HG02798 (cell line): ENCODE measurements at regions not wholly inside any gene's neighbourhood (a gene's known extent, or its start where the extent isn't known, plus 50 kb on each side); places are given as distances from the start of the nearest gene placed in this dataset.

Source experiments
- ATAC-seq: cut with Tn5 transposase; IDR thresholded peaks from one replicate; pipeline ENCODE4 v1.9.1; 2021; ENCODE audit warnings: mild to moderate bottlenecking; ENCODE audit not compliant: unreplicated experiment, poor library complexity

DNA sequence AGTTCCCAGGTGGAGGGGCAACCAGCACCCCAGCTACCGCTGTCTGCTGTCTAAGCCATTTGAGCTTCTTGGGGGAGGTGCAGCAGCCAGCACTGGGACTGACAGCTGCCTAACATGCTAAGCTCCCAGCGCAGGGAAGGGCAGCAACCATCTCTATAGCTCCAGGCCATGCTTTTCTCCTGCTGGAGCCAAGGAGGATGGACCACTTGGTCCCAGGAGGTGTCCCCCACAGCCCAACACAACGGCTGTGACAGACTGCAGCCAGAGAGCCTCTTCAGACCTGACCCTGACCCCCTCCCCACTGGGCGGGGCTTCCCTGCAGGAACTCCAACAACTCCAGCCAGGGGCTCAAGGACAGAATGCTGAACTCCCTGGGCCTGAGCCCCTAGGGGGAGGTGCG is 370.6 kb upstream of the REG3G start:
- ATAC-seq = no peak

- ATAC-seq = no peak
These were observed 348.4 kb upstream of the REG3G start for GRCh38 chr2:78676921-78677696.

- no peak for ATAC-seq
These were observed 347.7 kb upstream of the REG3G start for GRCh38 chr2:78677774-78678173.

- ATAC-seq = no peak
These were observed 344.1 kb upstream of the REG3G start for GRCh38 chr2:78681386-78681785.

DNA sequence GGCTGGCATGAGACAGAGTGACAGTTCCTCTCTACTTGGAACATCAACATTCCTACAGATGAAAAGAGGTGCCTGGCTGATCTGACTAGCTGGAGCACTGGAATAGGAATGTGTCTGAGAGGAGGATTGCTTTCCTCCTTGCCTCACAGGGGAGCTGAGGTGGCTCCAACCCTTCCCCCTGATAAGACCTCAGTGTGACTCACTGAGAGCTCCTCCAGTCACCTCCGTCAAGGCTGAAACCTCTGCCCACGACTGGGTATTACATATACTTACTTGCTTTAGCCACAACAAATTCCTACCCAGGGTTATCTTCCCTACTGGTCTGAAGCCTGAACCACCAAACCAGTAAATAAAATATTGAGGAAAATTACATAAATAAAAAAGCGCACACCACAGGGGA is 342.7 kb upstream of the REG3G start:
- ATAC-seq = no peak

DNA sequence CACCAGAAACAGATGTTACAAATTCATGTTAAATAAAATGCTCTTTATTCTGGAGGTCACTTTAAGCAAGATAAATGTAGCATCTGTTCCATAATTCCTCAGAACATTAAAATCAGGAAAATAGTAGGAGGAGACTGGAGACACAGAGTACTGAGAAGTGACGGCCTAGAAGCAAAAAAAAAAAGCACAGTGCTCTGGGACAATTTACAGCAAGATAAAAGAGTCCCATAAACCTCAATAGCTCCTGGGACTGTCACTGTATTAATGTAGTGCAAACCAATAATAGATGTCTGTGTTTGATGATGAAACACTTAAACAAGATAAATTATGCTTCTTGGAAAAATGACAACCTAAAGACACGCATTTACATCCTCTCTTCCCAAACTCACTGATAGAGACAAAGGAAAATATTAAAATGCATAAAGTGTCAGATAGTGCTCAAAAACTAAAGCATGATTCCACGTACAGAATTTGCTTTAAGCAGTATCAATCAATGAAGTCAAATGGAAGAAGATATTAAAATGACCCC is 338.8 kb upstream of the REG3G start:
- ATAC-seq = no peak

- no peak for ATAC-seq
These were observed 325.8 kb upstream of the REG3G start for GRCh38 chr2:78699696-78700095.

DNA sequence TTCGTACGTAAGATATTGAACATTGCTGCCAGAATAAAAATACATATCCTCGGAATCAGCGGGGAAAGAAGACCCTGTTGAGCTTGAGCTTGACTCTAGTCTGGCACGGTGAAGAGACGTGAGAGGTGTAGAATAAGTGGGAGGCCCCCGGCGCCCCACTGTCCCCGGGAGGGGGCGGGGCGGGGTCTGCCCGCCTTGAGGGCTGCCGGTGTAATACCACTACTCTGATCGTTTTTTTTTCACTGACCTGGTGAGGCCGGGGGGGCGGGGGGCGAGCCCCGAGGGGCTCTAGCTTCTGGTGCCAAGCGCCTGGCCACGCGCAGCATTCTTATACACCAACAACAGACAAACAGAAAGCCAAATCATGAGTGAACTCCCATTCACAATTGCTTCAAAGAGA is 324.0 kb upstream of the REG3G start:
- ATAC-seq = no peak

- no peak for ATAC-seq
These were observed 317.6 kb upstream of the REG3G start for GRCh38 chr2:78707776-78708386.

DNA sequence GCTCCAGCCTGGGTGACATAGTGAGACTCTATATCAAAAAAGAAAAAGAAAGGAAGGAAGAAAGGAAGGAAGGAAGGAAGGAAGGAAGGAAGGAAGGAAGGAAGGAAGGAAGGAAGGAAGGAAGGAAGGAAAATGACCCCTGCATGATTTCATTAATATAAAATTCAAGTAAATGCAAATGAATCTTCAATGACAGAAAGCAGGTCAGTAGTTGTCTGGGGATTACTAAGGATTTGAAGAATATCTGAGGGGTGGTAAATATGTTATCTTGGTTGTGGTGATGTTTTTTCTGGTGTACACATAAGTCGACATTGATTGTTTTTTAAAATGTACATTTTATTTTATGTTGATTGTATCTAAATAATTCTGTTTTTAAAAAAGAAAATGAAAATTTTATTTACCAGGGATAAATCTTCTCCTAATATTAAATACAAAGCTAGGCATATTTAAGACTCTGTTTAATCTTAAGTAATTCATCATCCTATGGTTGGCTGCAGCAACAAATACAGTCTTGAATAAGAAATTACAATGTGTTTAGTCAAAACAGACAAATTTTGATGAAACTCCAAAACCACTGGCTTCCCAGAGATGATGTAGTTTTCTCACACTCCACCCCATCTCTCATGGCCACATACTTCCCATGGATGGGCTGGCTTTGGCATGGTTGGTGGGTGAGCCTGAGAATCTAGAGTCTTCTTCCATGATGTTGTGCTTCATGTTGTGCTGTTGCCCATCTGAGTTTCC is 314.7 kb upstream of the REG3G start:
- no peak for ATAC-seq

GRCh38 chr2:78715293-78715692 is 310.2 kb upstream of the REG3G start:
- no peak for ATAC-seq

- no peak for ATAC-seq
These were observed 307.5 kb upstream of the REG3G start for GRCh38 chr2:78718024-78718423.

GRCh38 chr2:78718473-78718872 is 307.0 kb upstream of the REG3G start:
- ATAC-seq = no peak

GRCh38 chr2:78721355-78722033 is 304.0 kb upstream of the REG3G start:
- ATAC-seq = no peak

DNA sequence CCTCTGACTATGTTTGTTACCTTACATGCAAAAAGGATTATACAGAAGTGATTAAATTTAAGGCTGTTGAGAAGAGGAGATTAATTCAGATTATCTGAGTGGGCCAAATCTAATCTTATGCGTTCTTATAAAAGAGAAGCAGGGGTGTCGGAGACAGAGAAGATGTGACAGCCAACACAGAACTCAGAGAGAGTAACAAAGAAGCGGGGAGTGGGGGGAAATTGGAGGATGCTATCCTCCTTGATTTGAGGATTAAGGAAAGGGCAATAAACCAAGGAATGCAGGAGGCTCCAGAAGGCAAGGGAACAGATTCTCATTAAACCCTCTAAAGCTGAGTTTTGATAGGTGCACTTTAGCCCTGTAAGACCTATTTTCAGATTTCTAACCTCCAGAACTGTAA is 291.3 kb upstream of the REG3G start:
- no peak for ATAC-seq

GRCh38 chr2:78739282-78739681 is 286.2 kb upstream of the REG3G start:
- no peak for ATAC-seq

GRCh38 chr2:78749638-78750037 is 275.9 kb upstream of the REG3G start:
- no peak for ATAC-seq

- no peak for ATAC-seq
These were observed 275.3 kb upstream of the REG3G start for GRCh38 chr2:78750219-78750618.

DNA sequence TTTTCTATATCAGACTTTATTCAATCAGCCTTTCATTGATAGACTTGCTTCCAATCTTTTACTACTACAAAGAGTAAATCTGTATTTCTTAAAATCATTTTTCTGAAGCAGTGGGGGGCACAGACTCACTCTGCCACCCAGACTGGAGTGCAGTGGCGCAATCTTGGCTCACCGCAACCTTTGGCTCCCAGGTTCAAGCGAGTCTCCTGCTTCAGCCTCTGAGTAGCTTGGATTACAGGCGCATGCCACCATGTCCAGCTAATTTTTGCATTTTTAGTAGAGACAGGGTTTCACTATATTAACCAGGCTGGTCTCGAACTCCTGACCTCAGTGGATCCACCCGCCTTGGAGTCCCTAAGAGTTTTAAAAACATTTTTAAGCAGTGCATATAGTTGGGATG is 270.6 kb upstream of the REG3G start:
- ATAC-seq = no peak

GRCh38 chr2:78757191-78757590 is 268.3 kb upstream of the REG3G start:
- no peak for ATAC-seq

DNA sequence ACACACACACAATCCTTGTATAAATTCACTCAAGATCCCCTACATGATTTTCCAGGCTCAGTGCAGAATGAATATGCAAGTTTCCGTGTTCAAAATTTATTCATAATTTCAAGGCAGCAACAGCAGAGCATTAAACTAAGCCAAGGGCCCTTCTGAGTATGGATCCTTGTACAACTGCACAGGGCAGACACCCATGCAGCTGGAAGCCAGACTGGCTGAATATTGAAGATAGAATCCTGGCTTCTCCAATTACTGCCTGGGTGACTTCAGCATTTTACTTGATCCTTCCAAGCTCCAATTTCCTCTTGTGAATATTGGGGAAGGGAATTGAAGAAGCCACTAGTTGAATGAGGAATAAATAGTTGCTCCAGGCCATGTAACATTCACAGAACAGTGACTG is 267.9 kb upstream of the REG3G start:
- ATAC-seq = no peak
